IMR-90 (cell line): ENCODE measurements at regions not wholly inside any gene's neighbourhood (a gene's known extent, or its start where the extent isn't known, plus 50 kb on each side); places are given as distances from the start of the nearest gene placed in this dataset.
A peak's percentile ranks its signal among the peaks of the same experiment; 100 is the strongest.
"Not testable (repeated sequence)": the region's sequence is repeated elsewhere in the genome, so short reads cannot be mapped to it uniquely, and the experiment has no call there.

Source experiments
- ATAC-seq: fragments of 200-7000 bp; cut with Tn5 transposase; 2 replicates; pipeline ENCODE4 v1.9.1; 2020; ENCODE audit warnings: low read depth, mild to moderate bottlenecking, moderate library complexity
- BruUV-seq: library from RNA; stranded (reverse); fragments of 400-500 nt; replicated peaks from 2 replicates; lab custom pipeline; 2021; lab: Mats Ljungman, UMichigan
- CTCF ChIA-PET: fragments of 300-600 bp; formaldehyde crosslinking; extraction: SDS; loops from one replicate; lab custom pipeline; 2021; ENCODE audit warnings: antibody characterized with exemption; lab: Yijun Ruan, JAX
- POLR2A ChIA-PET: fragments of 300-600 bp; sonication (Branson Sonifier 250); formaldehyde crosslinking; loops from one replicate; lab custom pipeline; 2022; ENCODE audit warnings: antibody characterized with exemption; ENCODE audit not compliant: unreplicated experiment; lab: Charles Lee
- DNase-seq: peaks from one replicate; pipeline ENCODE4 v3.0.0; 2013
- H2AFZ ChIP-seq: replicated peaks from 2 replicates; pipeline ENCODE3; 2013; ENCODE audit warnings: low read length, mild to moderate bottlenecking; ENCODE audit not compliant: poor library complexity
- H2AK5ac ChIP-seq: 2 replicates; pipeline ENCODE4 v1.6.1; 2013; ENCODE audit warnings: low read depth, low read length, inconsistent platforms
- H2AK9ac ChIP-seq: replicated peaks from 2 replicates; pipeline ENCODE3; 2013; ENCODE audit warnings: mild to moderate bottlenecking, low read depth, low read length, moderate library complexity; ENCODE audit not compliant: poor library complexity
- H2BK120ac ChIP-seq: 2 replicates; pipeline ENCODE4 v1.6.1; 2013; ENCODE audit warnings: low read depth, low read length, inconsistent platforms
- H2BK15ac ChIP-seq: 3 replicates; pipeline ENCODE4 v1.6.1; 2013; ENCODE audit warnings: low read depth, low read length, inconsistent platforms
- H2BK20ac ChIP-seq: 2 replicates; pipeline ENCODE4 v1.6.1; 2013; ENCODE audit warnings: low read depth, mild to moderate bottlenecking, inconsistent platforms, low read length, moderate library complexity
- H2BK5ac ChIP-seq: 2 replicates; pipeline ENCODE4 v1.6.1; 2013; ENCODE audit warnings: mild to moderate bottlenecking, low read depth, low read length, inconsistent platforms; ENCODE audit not compliant: poor library complexity, severe bottlenecking
- H3K14ac ChIP-seq: replicated peaks from 2 replicates; pipeline ENCODE4 v1.6.1; 2013; ENCODE audit warnings: low read depth, low read length, inconsistent platforms
- H3K18ac ChIP-seq: 2 replicates; pipeline ENCODE4 v1.6.1; 2013; ENCODE audit warnings: low read depth, low read length, control low read depth
- H3K23ac ChIP-seq: 2 replicates; pipeline ENCODE4 v1.6.1; 2013; ENCODE audit warnings: low read depth, low read length, inconsistent platforms
- H3K27ac ChIP-seq: 2 replicates; pipeline ENCODE4 v1.5.1; 2013; ENCODE audit warnings: mild to moderate bottlenecking, control low read depth, low read length; ENCODE audit not compliant: insufficient read depth
- H3K27me3 ChIP-seq: 2 replicates; pipeline ENCODE4 v1.6.1; 2013; ENCODE audit warnings: low read length; ENCODE audit not compliant: control insufficient read depth, insufficient read depth
- H3K36me3 ChIP-seq: 2 replicates; pipeline ENCODE4 v1.6.1; 2013; ENCODE audit warnings: low read length, mixed read lengths; ENCODE audit not compliant: control insufficient read depth, insufficient read depth
- H3K4ac ChIP-seq: 2 replicates; pipeline ENCODE4 v1.6.1; 2013; ENCODE audit warnings: low read depth, low read length, inconsistent platforms
- H3K4me1 ChIP-seq: 2 replicates; pipeline ENCODE4 v1.6.1; 2013; ENCODE audit warnings: low read length, mixed read lengths; ENCODE audit not compliant: control insufficient read depth, insufficient read depth
- H3K4me2 ChIP-seq: 2 replicates; pipeline ENCODE4 v1.6.1; 2013; ENCODE audit warnings: low read depth, mild to moderate bottlenecking, control low read depth, low read length, moderate library complexity
- H3K4me3 ChIP-seq: 2 replicates; pipeline ENCODE4 v1.5.1; 2013; ENCODE audit warnings: low read depth, mild to moderate bottlenecking, control low read depth, low read length, moderate library complexity; ENCODE audit not compliant: insufficient read depth
- H3K56ac ChIP-seq: 2 replicates; pipeline ENCODE4 v1.6.1; 2013; ENCODE audit warnings: low read length, inconsistent platforms; ENCODE audit not compliant: insufficient read depth; ENCODE audit errors: extremely low read depth
- H3K79me1 ChIP-seq, 2 experiments: 2 replicates each; pipeline ENCODE4 v1.6.1; 2013; ENCODE audit warnings: low read length in 2 of 2, inconsistent platforms in 1 of 2, low read depth in 1 of 2
- H3K9ac ChIP-seq: 2 replicates; pipeline ENCODE4 v1.6.1; 2013; ENCODE audit warnings: low read depth, low read length, control low read depth
- H3K9me1 ChIP-seq: 2 replicates; pipeline ENCODE4 v1.6.1; 2013; ENCODE audit warnings: low read length, inconsistent platforms; ENCODE audit not compliant: insufficient read depth
- H3K9me3 ChIP-seq: 2 replicates; pipeline ENCODE4 v1.6.1; 2013; ENCODE audit warnings: low read length; ENCODE audit not compliant: control insufficient read depth, insufficient read depth
- H4K20me1 ChIP-seq: 2 replicates; pipeline ENCODE4 v1.6.1; 2013; ENCODE audit warnings: low read length, inconsistent platforms; ENCODE audit not compliant: insufficient read depth
- H4K5ac ChIP-seq: 2 replicates; pipeline ENCODE4 v1.6.1; 2013; ENCODE audit warnings: mild to moderate bottlenecking, low read depth, low read length, control low read depth
- H4K8ac ChIP-seq, 2 experiments: 2 replicates each; pipeline ENCODE4 v1.6.1; 2013; ENCODE audit warnings: low read depth in 2 of 2, low read length in 2 of 2, control low read depth in 1 of 2, inconsistent platforms in 1 of 2
- H4K91ac ChIP-seq: 2 replicates; pipeline ENCODE4 v1.6.1; 2013; ENCODE audit warnings: low read depth, low read length, inconsistent platforms; ENCODE audit not compliant: insufficient read depth
- CEBPB ChIP-seq: IDR thresholded peaks from 2 replicates; pipeline ENCODE4 v1.6.1; 2012; ENCODE audit warnings: low read depth, low read length, improper control_type of control experiment
- ELK1 ChIP-seq: fragments of 150-350 bp; IDR thresholded peaks from 2 replicates; pipeline ENCODE4 v1.6.1; 2016; ENCODE audit warnings: low read depth, mild to moderate bottlenecking, low read length, moderate library complexity, borderline replicate concordance
- MAZ ChIP-seq: IDR thresholded peaks from 2 replicates; pipeline ENCODE4 v1.6.1; 2012; ENCODE audit warnings: low read depth, mild to moderate bottlenecking, low read length, improper control_type of control experiment, moderate library complexity, borderline replicate concordance
- POLR2A ChIP-seq: IDR thresholded peaks from 2 replicates; pipeline ENCODE4 v1.6.1; 2012; ENCODE audit warnings: mild to moderate bottlenecking, low read depth, low read length
- WGBS, 2 experiments: methylation state at CpG; one replicate each; pipeline versions ENCODE4 v1.1.5 to v1.1.7; 2013; ENCODE audit warnings: missing lambda C conversion rate in 2 of 2; ENCODE audit not compliant: insufficient read length in 1 of 2; ENCODE audit errors: extremely low coverage in 2 of 2; 5-methylcytosine and 5-hydroxymethylcytosine counted together
- dilution Hi-C: fragments of 300-500 bp; cut with HindIII; formaldehyde crosslinking; loops from one replicate; pipeline ENCODE4 v1.14.3; 2018; ENCODE audit warnings: low sequenced_read_pairs; ENCODE audit not compliant: unreplicated experiment
- in situ Hi-C: fragments of 300-500 bp; cut with MboI; formaldehyde crosslinking; loops from 3 replicates; pipeline ENCODE4 v1.14.3; 2019; ENCODE audit warnings: low sequenced_read_pairs, inconsistent platforms, mixed read lengths
- intact Hi-C: fragments of 100-400 bp; cut with micrococcal nuclease; formaldehyde crosslinking; loops from 2 replicates; pipeline ENCODE4 v1.10.0; 2022

GRCh38 chr18:1311376-1311775 lies 406.7 kb downstream of the ADCYAP1 start:
- Histone ChIP-seq H3K4ac (no peak overlapping the region), H3K56ac (no peak overlapping the region), H3K4me3 (no peak overlapping the region), H3K9me3 (peaks cover 8% of the 10 kb centered on the region), H4K20me1 (no peaks in the 10 kb centered on the region), H2BK5ac (no peak overlapping the region), H3K18ac (no peak overlapping the region), H3K9me1 (no peaks in the 10 kb centered on the region), H3K23ac (no peak overlapping the region), H4K8ac (no peak overlapping the region), H3K27ac (no peak overlapping the region), H2AK9ac (no peak overlapping the region), H2BK15ac (no peak overlapping the region), H2BK20ac (no peak overlapping the region), H3K79me1 (no peaks in the 10 kb centered on the region), H4K5ac (no peak overlapping the region), H2AK5ac (no peak overlapping the region), H3K9ac (no peak overlapping the region), H3K4me1 (no peaks in the 10 kb centered on the region), H2AFZ (no peak overlapping the region), H4K91ac (no peak overlapping the region), H3K36me3 (no peaks in the 10 kb centered on the region), H3K4me2 (no peak overlapping the region), H3K14ac (no peak overlapping the region), H2BK120ac (no peak overlapping the region), H3K27me3 (no peaks in the 10 kb centered on the region)
- TF ChIP-seq POLR2A (no peak), ELK1 (no peak), MAZ (no peak), CEBPB (peak; percentile 10; the same call in 1 of the 2 replicates)
- dilution Hi-C loops (no loop called here), intact Hi-C loops (no loop called here), in situ Hi-C loops (no loop called here)
- WGBS, 2 experiments, result no CpG with 5 or more reads among the region's 2 CpGs
- ATAC-seq (no peak), DNase-seq (no peak)
- POLR2A ChIA-PET, result no interaction called here
- no TSS peak for BruUV-seq
- CTCF ChIA-PET, result no interaction called here

DNA sequence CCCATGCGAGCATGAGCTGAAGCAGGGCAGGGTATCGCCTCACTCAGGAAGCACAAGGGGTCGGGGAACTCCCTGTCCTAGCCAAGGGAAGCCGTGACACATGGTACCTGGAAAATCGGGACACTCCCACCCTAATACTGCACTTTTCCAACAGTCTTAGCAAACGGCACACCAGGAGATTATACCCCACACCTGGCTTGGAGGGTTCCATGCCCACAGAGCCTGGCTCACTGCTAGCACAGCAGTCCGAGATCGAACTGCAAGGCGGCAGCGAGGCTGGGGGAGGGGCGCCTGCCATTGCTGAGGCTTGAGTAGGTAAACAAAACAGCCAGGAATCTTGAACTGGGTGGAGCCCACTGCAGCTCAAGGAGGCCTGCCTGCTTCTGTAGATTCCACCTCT lies 430.7 kb downstream of the ADCYAP1 start:
- H3K23ac ChIP-seq, ATAC-seq: not testable (repeated sequence)

More for the DNA sequence above, 430.7 kb downstream of the ADCYAP1 start:
- H4K5ac ChIP-seq, H3K4me1 ChIP-seq, BruUV-seq, H3K27ac ChIP-seq, H3K9ac ChIP-seq, in situ Hi-C loops, DNase-seq, H3K56ac ChIP-seq, H3K14ac ChIP-seq, H2AK5ac ChIP-seq, H4K91ac ChIP-seq, H2BK20ac ChIP-seq, H2AFZ ChIP-seq, H2BK15ac ChIP-seq, CTCF ChIA-PET, H3K9me1 ChIP-seq, H3K18ac ChIP-seq, H2BK5ac ChIP-seq, H3K4ac ChIP-seq, H4K20me1 ChIP-seq, H3K4me3 ChIP-seq, dilution Hi-C loops, H2AK9ac ChIP-seq, H2BK120ac ChIP-seq, H3K27me3 ChIP-seq, H3K4me2 ChIP-seq, H3K36me3 ChIP-seq, POLR2A ChIA-PET, H4K8ac ChIP-seq, intact Hi-C loops, H3K79me1 ChIP-seq: not testable (repeated sequence)
- WGBS, 2 experiments, result 90% methylated on average over 2 of the region's 11 CpGs; no CpG with 5 or more reads in 1 of the 2 experiments
- peaks cover 12% of the 10 kb centered on the region for H3K9me3 ChIP-seq
